ENCODE measurements at regions not wholly inside any gene's neighbourhood (a gene's known extent, or its start where the extent isn't known, plus 50 kb on each side); places are given as distances from the start of the nearest gene placed in this dataset.
"Not testable (repeated sequence)": the region's sequence is repeated elsewhere in the genome, so short reads cannot be mapped to it uniquely, and the experiment has no call there.

DNA sequence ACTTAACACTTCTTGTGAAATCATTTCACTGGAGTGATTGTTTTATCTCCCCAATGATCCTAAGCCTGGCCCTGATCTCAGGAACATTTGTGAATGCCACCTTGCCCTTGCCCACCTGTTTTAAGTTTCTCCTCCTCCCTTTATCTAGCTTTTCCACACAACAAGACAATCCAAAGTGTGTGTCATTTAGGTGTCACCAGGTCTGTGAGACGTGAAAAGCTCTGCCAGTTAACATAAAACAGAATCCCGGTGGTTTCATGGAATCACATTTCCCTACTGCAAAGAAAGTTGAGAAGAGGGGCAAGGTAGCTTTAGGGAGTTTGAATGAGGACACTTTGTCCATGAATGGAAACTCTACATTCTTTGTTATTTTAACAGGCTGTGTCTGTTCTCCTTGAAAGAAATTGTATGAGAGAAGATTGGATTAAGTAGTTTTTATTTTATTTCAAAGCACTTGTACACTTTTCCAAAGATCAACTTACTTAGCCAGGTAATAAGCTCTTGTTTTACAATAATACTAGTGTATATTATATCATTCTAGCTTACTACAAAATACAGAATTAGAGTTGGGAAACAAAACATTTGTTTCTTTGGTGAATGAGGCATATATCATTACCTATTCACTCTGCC is 239.0 kb downstream of the ISL1 start:
- no peak overlapping the region for H3K4me3 ChIP-seq (ENCODE audit: low read depth, low read length)
- no peak for DNase-seq (ENCODE audit: low read depth)
- TF ChIP-seq MYC (IDR thresholded peaks at IDR 0.05; ENCODE audit: low read depth, low read length) (no peak), POLR2A (IDR thresholded peaks at IDR 0.05; ENCODE audit: extremely low read depth, insufficient read length) (no peak), MAX (IDR thresholded peaks at IDR 0.05; ENCODE audit: low read depth, low read length) (no peak)
- TF ChIP-seq, protein P1, sequence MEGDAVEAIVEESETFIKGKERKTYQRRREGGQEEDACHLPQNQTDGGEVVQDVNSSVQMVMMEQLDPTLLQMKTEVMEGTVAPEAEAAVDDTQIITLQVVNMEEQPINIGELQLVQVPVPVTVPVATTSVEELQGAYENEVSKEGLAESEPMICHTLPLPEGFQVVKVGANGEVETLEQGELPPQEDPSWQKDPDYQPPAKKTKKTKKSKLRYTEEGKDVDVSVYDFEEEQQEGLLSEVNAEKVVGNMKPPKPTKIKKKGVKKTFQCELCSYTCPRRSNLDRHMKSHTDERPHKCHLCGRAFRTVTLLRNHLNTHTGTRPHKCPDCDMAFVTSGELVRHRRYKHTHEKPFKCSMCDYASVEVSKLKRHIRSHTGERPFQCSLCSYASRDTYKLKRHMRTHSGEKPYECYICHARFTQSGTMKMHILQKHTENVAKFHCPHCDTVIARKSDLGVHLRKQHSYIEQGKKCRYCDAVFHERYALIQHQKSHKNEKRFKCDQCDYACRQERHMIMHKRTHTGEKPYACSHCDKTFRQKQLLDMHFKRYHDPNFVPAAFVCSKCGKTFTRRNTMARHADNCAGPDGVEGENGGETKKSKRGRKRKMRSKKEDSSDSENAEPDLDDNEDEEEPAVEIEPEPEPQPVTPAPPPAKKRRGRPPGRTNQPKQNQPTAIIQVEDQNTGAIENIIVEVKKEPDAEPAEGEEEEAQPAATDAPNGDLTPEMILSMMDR (IDR thresholded peaks at IDR 0.05; ENCODE audit: low read depth, low read length): no peak

- no peak for TF ChIP-seq POLR2A (IDR thresholded peaks at IDR 0.05; ENCODE audit: extremely low read depth, insufficient read length)
- TF ChIP-seq, protein P1 (IDR thresholded peaks at IDR 0.05; ENCODE audit: low read depth, low read length): no peak
- no peak for TF ChIP-seq MAX (IDR thresholded peaks at IDR 0.05; ENCODE audit: low read depth, low read length)
- no peak for TF ChIP-seq MYC (IDR thresholded peaks at IDR 0.05; ENCODE audit: low read depth, low read length)
- no peak overlapping the region for H3K4me3 ChIP-seq (ENCODE audit: low read depth, low read length)
- DNase-seq (ENCODE audit: low read depth): no peak
Observed at GRCh38 chr5:51625224-51625968, 242.1 kb downstream of the ISL1 start.

DNA sequence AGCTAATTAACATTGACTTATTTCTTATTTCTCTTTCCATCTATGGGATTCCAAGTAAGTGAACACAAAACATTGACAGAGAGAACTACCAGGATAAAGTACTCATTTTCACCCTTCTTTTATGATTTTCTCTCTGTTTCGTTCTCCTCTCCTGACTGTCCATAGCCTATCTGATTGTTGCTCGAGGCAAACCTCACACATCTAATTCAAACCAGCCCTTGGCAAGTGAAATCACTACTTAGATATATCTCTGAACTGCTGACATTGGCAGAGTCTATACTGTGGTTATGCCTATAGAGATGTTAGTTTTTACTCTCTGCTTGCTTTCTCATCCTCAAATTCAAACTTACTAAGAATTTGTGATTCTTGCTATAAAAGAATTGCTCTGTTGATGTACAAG is 248.8 kb downstream of the ISL1 start:
- no peak overlapping the region for H3K4me3 ChIP-seq (ENCODE audit: low read depth, low read length)
- TF ChIP-seq MAX (IDR thresholded peaks at IDR 0.05; ENCODE audit: low read depth, low read length): no peak
- TF ChIP-seq, protein P1 (IDR thresholded peaks at IDR 0.05; ENCODE audit: low read depth, low read length): no peak
- no peak for DNase-seq (ENCODE audit: low read depth)

DNA sequence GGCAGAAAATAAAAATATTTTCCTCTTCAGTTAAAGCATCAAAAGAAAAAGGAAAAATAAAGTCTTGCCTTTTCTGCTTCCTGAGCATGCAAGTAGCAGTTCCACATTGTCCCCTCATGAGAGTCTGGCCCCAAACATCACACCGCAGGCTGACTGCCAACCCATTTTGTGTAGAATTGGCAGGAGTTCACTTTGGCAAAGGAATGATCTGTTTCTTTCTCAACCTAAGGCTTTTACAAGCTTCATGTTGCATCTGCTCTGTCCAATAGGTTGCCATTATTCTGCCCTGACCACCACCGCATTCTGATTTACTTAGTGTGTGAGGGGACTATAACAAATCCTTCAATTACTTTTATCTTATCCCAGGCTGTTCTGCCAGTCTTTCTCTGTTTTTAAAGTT is 249.5 kb downstream of the ISL1 start:
- H3K4me3 ChIP-seq (ENCODE audit: low read depth, low read length): no peak overlapping the region
- TF ChIP-seq, protein P1 (IDR thresholded peaks at IDR 0.05; ENCODE audit: low read depth, low read length): no peak
- TF ChIP-seq MYC (IDR thresholded peaks at IDR 0.05; ENCODE audit: low read depth, low read length): no peak
- no peak for TF ChIP-seq MAX (IDR thresholded peaks at IDR 0.05; ENCODE audit: low read depth, low read length)
- TF ChIP-seq POLR2A (IDR thresholded peaks at IDR 0.05; ENCODE audit: extremely low read depth, insufficient read length): no peak
- DNase-seq (ENCODE audit: low read depth): no peak

- DNase-seq (ENCODE audit: low read depth); H3K4me3 ChIP-seq (ENCODE audit: low read depth, low read length): not testable (repeated sequence)
Observed at GRCh38 chr5:51636973-51637372, 253.7 kb downstream of the ISL1 start.

- H3K4me3 ChIP-seq (ENCODE audit: low read depth, low read length): no peak overlapping the region
- DNase-seq (ENCODE audit: low read depth): no peak
- TF ChIP-seq, protein P1 (IDR thresholded peaks at IDR 0.05; ENCODE audit: low read depth, low read length): no peak
- no peak for TF ChIP-seq MYC (IDR thresholded peaks at IDR 0.05; ENCODE audit: low read depth, low read length)
- no peak for TF ChIP-seq POLR2A (IDR thresholded peaks at IDR 0.05; ENCODE audit: extremely low read depth, insufficient read length)
- no peak for TF ChIP-seq MAX (IDR thresholded peaks at IDR 0.05; ENCODE audit: low read depth, low read length)
Observed at GRCh38 chr5:51644976-51645375, 261.7 kb downstream of the ISL1 start.

Data from NB4 (cell line).